ENCODE measurements at regions not wholly inside any gene's neighbourhood (a gene's known extent, or its start where the extent isn't known, plus 50 kb on each side); places are given as distances from the start of the nearest gene placed in this dataset.
"Not testable (repeated sequence)": the region's sequence is repeated elsewhere in the genome, so short reads cannot be mapped to it uniquely, and the experiment has no call there.

GRCh38 chr14:48243900-48244299 is 568.5 kb upstream of the MDGA2 start:
- no peak for DNase-seq (ENCODE audit: low read depth, low spot score)
- H3K27ac ChIP-seq (ENCODE audit: low read length), result no peak overlapping the region
- H3K4me3 ChIP-seq (ENCODE audit: low read length), result no peak overlapping the region
- H3K27me3 ChIP-seq (ENCODE audit: control insufficient read depth, insufficient read depth, low read length), result no peaks in the 10 kb centered on the region
- H3K9me3 ChIP-seq (ENCODE audit: control insufficient read depth, insufficient read depth, low read length), result no peaks in the 10 kb centered on the region
- no peaks in the 10 kb centered on the region for H3K4me1 ChIP-seq (ENCODE audit: control insufficient read depth, insufficient read depth, low read length)
- WGBS (ENCODE audit: insufficient coverage, insufficient read length), result no CpG with 5 or more reads among the region's 3 CpGs
- H3K36me3 ChIP-seq (ENCODE audit: control insufficient read depth, insufficient read depth, low read length), result no peaks in the 10 kb centered on the region; the same call in 1 of the 2 replicates

GRCh38 chr14:48229091-48229490 is 553.7 kb upstream of the MDGA2 start:
- no peaks in the 10 kb centered on the region for H3K27me3 ChIP-seq (ENCODE audit: control insufficient read depth, insufficient read depth, low read length)
- H3K9me3 ChIP-seq (ENCODE audit: control insufficient read depth, insufficient read depth, low read length), result no peaks in the 10 kb centered on the region
- H3K36me3 ChIP-seq (ENCODE audit: control insufficient read depth, insufficient read depth, low read length), result no peaks in the 10 kb centered on the region
- H3K4me3 ChIP-seq (ENCODE audit: low read length), result no peak overlapping the region
- H3K27ac ChIP-seq (ENCODE audit: low read length), result no peak overlapping the region
- H3K4me1 ChIP-seq (ENCODE audit: control insufficient read depth, insufficient read depth, low read length), result no peaks in the 10 kb centered on the region
- no peak for DNase-seq (ENCODE audit: low read depth, low spot score)

GRCh38 chr14:48193893-48194292 is 518.5 kb upstream of the MDGA2 start:
- H3K4me1 ChIP-seq (ENCODE audit: control insufficient read depth, insufficient read depth, low read length), result no peaks in the 10 kb centered on the region
- no peaks in the 10 kb centered on the region for H3K27me3 ChIP-seq (ENCODE audit: control insufficient read depth, insufficient read depth, low read length)
- no CpG with 5 or more reads among the region's 13 CpGs for WGBS (ENCODE audit: insufficient coverage, insufficient read length)
- no peak overlapping the region for H3K4me3 ChIP-seq (ENCODE audit: low read length)
- H3K36me3 ChIP-seq (ENCODE audit: control insufficient read depth, insufficient read depth, low read length), result no peaks in the 10 kb centered on the region
- no peak for DNase-seq (ENCODE audit: low read depth, low spot score)
- H3K27ac ChIP-seq (ENCODE audit: low read length), result no peak overlapping the region
- H3K9me3 ChIP-seq (ENCODE audit: control insufficient read depth, insufficient read depth, low read length), result no peaks in the 10 kb centered on the region

GRCh38 chr14:48149624-48150023 is 474.2 kb upstream of the MDGA2 start:
- not testable (repeated sequence) for H3K4me1 ChIP-seq (ENCODE audit: control insufficient read depth, insufficient read depth, low read length); H3K4me3 ChIP-seq (ENCODE audit: low read length); H3K27ac ChIP-seq (ENCODE audit: low read length); H3K36me3 ChIP-seq (ENCODE audit: control insufficient read depth, insufficient read depth, low read length); H3K27me3 ChIP-seq (ENCODE audit: control insufficient read depth, insufficient read depth, low read length); DNase-seq (ENCODE audit: low read depth, low spot score); H3K9me3 ChIP-seq (ENCODE audit: control insufficient read depth, insufficient read depth, low read length)
- WGBS (ENCODE audit: insufficient coverage, insufficient read length), result no CpG with 5 or more reads among the region's 1 CpG

- no peak for DNase-seq (ENCODE audit: low read depth, low spot score)
- 0 out of 2 replicates have a peak, but pooled peaks cover 1% of the 10 kb centered on the region for H3K4me1 ChIP-seq (ENCODE audit: control insufficient read depth, insufficient read depth, low read length)
- H3K4me3 ChIP-seq (ENCODE audit: low read length), result no peak overlapping the region
- no peaks in the 10 kb centered on the region for H3K27me3 ChIP-seq (ENCODE audit: control insufficient read depth, insufficient read depth, low read length)
- no peaks in the 10 kb centered on the region for H3K36me3 ChIP-seq (ENCODE audit: control insufficient read depth, insufficient read depth, low read length)
- no peaks in the 10 kb centered on the region for H3K9me3 ChIP-seq (ENCODE audit: control insufficient read depth, insufficient read depth, low read length)
- WGBS (ENCODE audit: insufficient coverage, insufficient read length), result no CpG with 5 or more reads among the region's 3 CpGs
- no peak overlapping the region for H3K27ac ChIP-seq (ENCODE audit: low read length)
These were observed 465.4 kb upstream of the MDGA2 start for GRCh38 chr14:48140804-48141203.

GRCh38 chr14:48129472-48129871 is 454.1 kb upstream of the MDGA2 start:
- no peaks in the 10 kb centered on the region for H3K9me3 ChIP-seq (ENCODE audit: control insufficient read depth, insufficient read depth, low read length)
- no peak for DNase-seq (ENCODE audit: low read depth, low spot score)
- H3K4me3 ChIP-seq (ENCODE audit: low read length), result no peak overlapping the region
- no peaks in the 10 kb centered on the region for H3K4me1 ChIP-seq (ENCODE audit: control insufficient read depth, insufficient read depth, low read length)
- no peak overlapping the region for H3K27ac ChIP-seq (ENCODE audit: low read length)
- H3K36me3 ChIP-seq (ENCODE audit: control insufficient read depth, insufficient read depth, low read length), result no peaks in the 10 kb centered on the region
- no peaks in the 10 kb centered on the region for H3K27me3 ChIP-seq (ENCODE audit: control insufficient read depth, insufficient read depth, low read length)

GRCh38 chr14:48127674-48128073 is 452.3 kb upstream of the MDGA2 start:
- H3K27ac ChIP-seq (ENCODE audit: low read length), result no peak overlapping the region
- H3K9me3 ChIP-seq (ENCODE audit: control insufficient read depth, insufficient read depth, low read length), result no peaks in the 10 kb centered on the region
- H3K4me3 ChIP-seq (ENCODE audit: low read length), result no peak overlapping the region
- H3K4me1 ChIP-seq (ENCODE audit: control insufficient read depth, insufficient read depth, low read length), result no peaks in the 10 kb centered on the region
- WGBS (ENCODE audit: insufficient coverage, insufficient read length), result no CpG with 5 or more reads among the region's 5 CpGs
- no peak for DNase-seq (ENCODE audit: low read depth, low spot score)
- H3K27me3 ChIP-seq (ENCODE audit: control insufficient read depth, insufficient read depth, low read length), result no peaks in the 10 kb centered on the region
- H3K36me3 ChIP-seq (ENCODE audit: control insufficient read depth, insufficient read depth, low read length), result no peaks in the 10 kb centered on the region

GRCh38 chr14:48125654-48126053 is 450.2 kb upstream of the MDGA2 start:
- no peaks in the 10 kb centered on the region for H3K9me3 ChIP-seq (ENCODE audit: control insufficient read depth, insufficient read depth, low read length)
- H3K4me3 ChIP-seq (ENCODE audit: low read length), result no peak overlapping the region
- peak; percentile 7 for DNase-seq (ENCODE audit: low read depth, low spot score)
- H3K27me3 ChIP-seq (ENCODE audit: control insufficient read depth, insufficient read depth, low read length), result no peaks in the 10 kb centered on the region
- WGBS (ENCODE audit: insufficient coverage, insufficient read length), result no CpG with 5 or more reads among the region's 4 CpGs
- H3K4me1 ChIP-seq (ENCODE audit: control insufficient read depth, insufficient read depth, low read length), result no peaks in the 10 kb centered on the region
- no peaks in the 10 kb centered on the region for H3K36me3 ChIP-seq (ENCODE audit: control insufficient read depth, insufficient read depth, low read length)
- H3K27ac ChIP-seq (ENCODE audit: low read length), result no peak overlapping the region

- no peaks in the 10 kb centered on the region for H3K9me3 ChIP-seq (ENCODE audit: control insufficient read depth, insufficient read depth, low read length)
- no peak for DNase-seq (ENCODE audit: low read depth, low spot score)
- no peaks in the 10 kb centered on the region for H3K4me1 ChIP-seq (ENCODE audit: control insufficient read depth, insufficient read depth, low read length)
- no peaks in the 10 kb centered on the region for H3K27me3 ChIP-seq (ENCODE audit: control insufficient read depth, insufficient read depth, low read length)
- H3K36me3 ChIP-seq (ENCODE audit: control insufficient read depth, insufficient read depth, low read length), result no peaks in the 10 kb centered on the region
- no peak overlapping the region for H3K27ac ChIP-seq (ENCODE audit: low read length)
- H3K4me3 ChIP-seq (ENCODE audit: low read length), result no peak overlapping the region
- whole genome bisulfite sequencing (ENCODE audit: insufficient coverage, insufficient read length), result no CpG with 5 or more reads among the region's 6 CpGs
These were observed 438.3 kb upstream of the MDGA2 start for GRCh38 chr14:48113713-48114112.

- Histone ChIP-seq H3K4me3 (ENCODE audit: low read length) (no peak overlapping the region), H3K9me3 (ENCODE audit: control insufficient read depth, insufficient read depth, low read length) (no peaks in the 10 kb centered on the region), H3K4me1 (ENCODE audit: control insufficient read depth, insufficient read depth, low read length) (no peaks in the 10 kb centered on the region), H3K36me3 (ENCODE audit: control insufficient read depth, insufficient read depth, low read length) (no peaks in the 10 kb centered on the region), H3K27ac (ENCODE audit: low read length) (no peak overlapping the region), H3K27me3 (ENCODE audit: control insufficient read depth, insufficient read depth, low read length) (no peaks in the 10 kb centered on the region)
- DNase-seq (ENCODE audit: low read depth, low spot score), result no peak
- no CpG with 5 or more reads among the region's 3 CpGs for WGBS (ENCODE audit: insufficient coverage, insufficient read length)
These were observed 435.7 kb upstream of the MDGA2 start for GRCh38 chr14:48111151-48111550.

GRCh38 chr14:48107646-48108045 is 432.2 kb upstream of the MDGA2 start:
- Histone ChIP-seq H3K27me3 (ENCODE audit: control insufficient read depth, insufficient read depth, low read length) (no peaks in the 10 kb centered on the region), H3K36me3 (ENCODE audit: control insufficient read depth, insufficient read depth, low read length) (no peaks in the 10 kb centered on the region), H3K4me3 (ENCODE audit: low read length) (no peak overlapping the region), H3K4me1 (ENCODE audit: control insufficient read depth, insufficient read depth, low read length) (no peaks in the 10 kb centered on the region), H3K9me3 (ENCODE audit: control insufficient read depth, insufficient read depth, low read length) (no peaks in the 10 kb centered on the region), H3K27ac (ENCODE audit: low read length) (no peak overlapping the region)
- WGBS (ENCODE audit: insufficient coverage, insufficient read length), result no CpG with 5 or more reads among the region's 1 CpG
- DNase-seq (ENCODE audit: low read depth, low spot score), result no peak

Measured in iPS DF 6.9 (cell line).